GM18951 (cell line): ENCODE measurements at regions not wholly inside any gene's neighbourhood (a gene's known extent, or its start where the extent isn't known, plus 50 kb on each side); places are given as distances from the start of the nearest gene placed in this dataset.

Experiments used
- POLR2A ChIP-seq: IDR thresholded peaks from 4 replicates; pipeline ENCODE4 v1.6.1; 2011; ENCODE audit warnings: mild to moderate bottlenecking; ENCODE audit not compliant: insufficient read length, insufficient read depth; ENCODE audit errors: extremely low read depth
- in situ Hi-C: fragments of 300-500 bp; cut with MboI; formaldehyde crosslinking; loops from one replicate; pipeline ENCODE4 v1.12.0; 2022; ENCODE audit warnings: low sequenced_read_pairs, mixed read lengths, inconsistent platforms; ENCODE audit not compliant: unreplicated experiment

DNA sequence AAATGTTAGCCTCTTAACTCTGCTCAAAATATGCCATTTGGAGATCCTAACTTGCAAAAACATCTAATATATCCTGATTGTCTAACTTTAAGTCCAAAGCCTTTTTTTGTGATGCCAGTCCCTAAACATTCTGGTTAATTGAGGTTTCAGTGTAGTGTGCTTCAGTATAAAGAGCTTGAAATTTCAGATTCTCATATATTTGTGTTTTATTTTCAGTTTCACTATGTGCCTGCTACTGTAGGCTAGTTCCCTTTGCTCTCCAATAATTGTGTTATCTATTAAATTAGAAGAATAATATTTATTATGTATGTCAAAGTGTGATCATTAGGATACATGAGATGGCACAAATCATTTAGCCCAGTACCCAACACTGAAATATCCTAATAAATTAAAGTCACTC lies 1361.2 kb downstream of the XPNPEP1 start:
- no peak for TF ChIP-seq POLR2A
- in situ Hi-C loops, result no loop called here

DNA sequence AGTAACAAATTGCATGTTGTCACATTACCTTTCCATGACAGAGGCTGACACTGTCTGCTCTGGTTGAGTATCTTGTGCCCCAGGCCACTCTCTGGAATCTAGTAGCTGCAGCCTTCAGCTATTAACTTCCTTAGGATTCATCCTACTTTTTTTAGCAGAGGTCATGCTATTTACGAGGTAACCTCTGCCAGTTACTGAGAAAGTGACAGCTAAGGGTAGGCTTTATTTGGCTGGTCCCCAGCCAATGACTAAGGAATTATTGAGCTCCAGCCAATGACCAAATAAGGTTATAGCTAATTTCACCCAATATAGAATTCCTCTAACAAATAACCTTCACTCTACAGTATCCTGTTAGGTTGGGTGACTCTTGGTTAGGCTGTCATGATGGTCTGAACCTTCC lies 1361.7 kb downstream of the XPNPEP1 start:
- in situ Hi-C loops, result no loop called here
- TF ChIP-seq POLR2A, result no peak

DNA sequence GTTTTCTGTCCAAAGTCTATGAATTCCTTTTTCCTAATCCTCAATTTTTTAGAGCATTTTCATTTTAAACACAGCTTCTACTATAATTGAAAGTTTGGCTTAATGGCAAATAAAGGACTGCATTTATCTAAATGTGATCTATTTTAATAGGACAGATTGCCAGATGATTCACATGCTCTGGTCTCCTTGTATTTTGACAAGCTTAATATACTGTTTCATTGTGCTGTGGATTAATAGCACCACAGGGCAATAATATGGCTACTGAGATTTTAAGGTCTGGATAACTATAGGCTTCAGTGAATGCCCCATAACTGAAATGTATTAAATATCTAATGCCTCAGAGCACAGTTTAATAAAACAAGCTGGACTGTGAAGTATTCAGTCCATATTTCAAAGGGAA lies 1362.8 kb downstream of the XPNPEP1 start:
- TF ChIP-seq POLR2A, result no peak
- in situ Hi-C loops, result no loop called here

DNA sequence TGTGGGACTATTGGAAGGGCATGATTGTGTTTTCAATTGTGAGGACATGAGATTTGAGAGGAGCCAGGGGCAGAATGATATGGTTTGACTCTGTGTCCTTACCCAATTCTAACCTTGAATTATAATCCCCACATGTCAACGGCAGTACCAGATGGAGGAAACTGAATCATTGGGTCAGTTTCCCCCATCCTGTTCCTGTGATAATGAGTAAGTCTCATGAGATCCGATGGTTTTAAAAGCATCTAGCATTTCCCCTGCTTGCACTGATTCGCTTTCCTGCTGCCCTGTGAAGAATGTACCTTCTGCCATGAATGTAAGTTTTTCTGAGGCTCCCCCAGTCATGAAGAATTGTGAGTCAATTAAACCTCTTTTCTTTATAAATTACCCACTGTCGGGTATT lies 1367.1 kb downstream of the XPNPEP1 start:
- in situ Hi-C loops, result no loop called here
- no peak for TF ChIP-seq POLR2A

DNA sequence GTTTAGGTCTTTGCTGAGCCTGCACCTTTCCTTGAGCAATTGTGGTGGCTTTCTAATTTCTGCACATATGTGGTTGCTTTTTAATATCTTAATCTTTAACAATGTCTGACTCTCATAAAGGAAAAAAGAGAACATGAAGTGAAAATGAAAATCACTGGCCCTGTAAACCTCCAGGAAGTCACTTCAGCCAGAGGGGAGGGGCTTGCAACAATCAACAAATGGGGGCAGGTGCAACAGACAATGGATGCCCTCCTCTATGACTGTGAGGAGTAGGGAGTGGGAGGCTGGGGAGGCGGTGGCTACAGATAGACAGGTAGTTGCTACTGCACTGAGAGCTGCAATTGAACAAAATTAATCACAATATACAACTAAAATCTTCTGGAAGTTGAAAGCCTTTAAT lies 1377.4 kb downstream of the XPNPEP1 start:
- in situ Hi-C loops, result no loop called here
- TF ChIP-seq POLR2A, result no peak

DNA sequence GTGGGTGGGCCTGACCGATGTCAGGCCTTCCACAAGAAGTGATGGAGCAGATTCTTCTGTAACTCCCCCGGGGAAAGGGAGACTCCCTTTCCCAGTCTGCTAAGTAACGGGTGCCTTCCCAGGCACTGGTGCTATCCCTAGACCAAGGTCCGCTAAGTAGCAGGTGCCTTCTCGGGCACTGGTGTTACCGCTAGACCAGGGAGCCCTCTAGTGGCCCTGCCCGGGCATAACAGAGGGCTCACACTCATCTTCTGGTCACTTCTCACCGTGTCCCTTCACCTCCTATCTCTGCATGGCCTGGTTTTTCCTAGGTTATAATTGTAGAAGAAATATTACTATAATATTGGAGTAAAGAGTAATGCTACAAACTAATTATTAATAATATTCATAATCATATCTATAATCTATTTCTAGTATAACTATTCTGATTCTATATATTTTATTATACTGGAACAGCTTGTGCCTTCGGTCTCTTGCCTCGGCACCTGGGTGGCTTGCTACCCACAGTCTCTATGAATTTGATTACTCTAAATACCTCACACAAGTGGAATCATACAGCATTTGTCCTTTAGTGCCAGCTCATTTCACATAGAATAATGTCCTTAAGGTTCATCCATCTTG lies 1378.7 kb downstream of the XPNPEP1 start:
- TF ChIP-seq POLR2A, result no peak
- in situ Hi-C loops, result no loop called here

DNA sequence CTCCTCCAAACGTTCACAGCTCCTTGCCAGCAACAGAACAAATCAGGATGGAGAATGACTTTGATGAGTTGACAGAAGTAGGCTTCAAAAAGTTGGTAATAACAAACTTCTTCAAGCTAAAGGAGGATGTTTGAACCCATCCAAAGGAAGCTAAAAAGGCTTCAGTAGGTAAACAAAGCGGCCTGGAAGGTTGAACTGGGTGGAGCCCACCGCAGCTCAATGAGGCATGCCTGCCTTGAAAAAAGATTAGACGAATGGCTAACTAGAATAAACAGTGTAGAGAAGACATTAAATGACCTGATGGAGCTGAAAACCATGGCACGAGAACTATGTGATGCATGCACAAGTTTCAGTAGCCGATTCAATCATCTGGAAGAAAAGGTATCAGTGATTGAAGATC lies 1369.0 kb upstream of the SORCS1 start:
- in situ Hi-C loops, result loop anchor here (10.0 kb wide), 1 partner anchor 981 kb away; no protein-coding TSS in a partner anchor

DNA sequence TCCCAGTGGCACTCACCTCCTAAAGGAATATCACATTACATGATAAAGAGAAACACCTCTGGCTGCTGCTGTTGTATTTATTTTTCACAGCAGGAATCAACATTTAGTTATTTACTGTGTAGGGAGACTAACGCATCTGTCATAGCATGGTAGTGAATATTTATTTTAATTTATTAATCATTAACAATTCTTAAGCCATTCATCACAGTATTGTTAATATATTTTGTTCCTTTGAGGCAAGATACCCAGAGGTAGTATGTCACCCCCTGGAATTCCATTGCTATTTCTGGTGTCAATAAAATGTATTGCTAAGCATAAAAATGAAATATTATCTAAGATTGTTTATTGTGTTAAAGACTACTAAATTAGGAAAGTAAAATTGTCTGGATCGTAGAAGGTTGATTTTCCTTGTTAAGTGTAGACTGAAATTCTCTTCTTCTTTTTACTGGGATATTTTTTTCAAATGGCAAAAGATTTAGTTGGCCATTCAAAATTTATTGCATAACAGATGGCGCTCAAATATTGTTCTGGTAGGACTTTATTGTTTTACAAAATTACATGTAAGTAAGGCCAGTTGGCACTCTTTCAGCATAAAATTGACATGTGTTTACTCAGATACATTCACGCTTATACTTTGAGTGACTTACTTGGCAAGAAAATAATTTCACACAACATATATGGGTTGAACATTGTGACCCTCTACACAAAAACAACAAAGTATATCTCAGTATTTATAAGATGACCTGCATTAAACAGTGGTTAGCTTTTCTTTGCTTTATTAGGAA lies 1358.7 kb upstream of the SORCS1 start:
- in situ Hi-C loops, result no loop called here
- no peak for TF ChIP-seq POLR2A

DNA sequence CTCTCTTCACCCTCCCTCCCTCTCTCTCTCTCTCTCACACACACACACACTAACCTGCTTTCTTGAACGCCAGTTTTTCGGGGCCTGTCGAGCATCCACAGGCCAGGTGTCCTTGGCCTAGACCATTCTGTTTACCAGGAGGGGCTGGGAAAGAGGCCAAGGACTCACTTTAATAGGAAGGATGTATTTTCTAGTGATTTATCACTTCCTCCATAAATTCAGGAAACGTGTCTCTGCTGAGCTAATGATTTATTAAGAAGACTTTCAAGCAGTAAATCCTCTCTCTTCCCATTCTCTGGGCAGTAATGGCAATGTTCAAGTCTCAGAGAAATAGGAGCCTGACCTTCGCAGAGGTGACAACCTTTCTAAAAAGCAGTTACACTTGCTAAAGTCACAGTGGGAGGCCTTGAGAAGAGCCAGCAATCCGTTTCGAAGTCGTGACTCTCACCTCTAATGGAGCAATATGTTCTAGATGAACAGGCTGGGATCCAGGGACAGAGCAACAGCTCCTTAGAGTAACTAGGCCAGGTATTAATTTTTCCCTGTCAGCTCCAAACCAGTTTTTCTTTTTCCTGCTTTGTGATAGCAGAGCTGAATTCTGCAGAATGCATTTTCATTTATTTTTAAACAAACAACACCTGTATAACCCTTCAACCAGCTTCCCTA lies 1357.5 kb upstream of the SORCS1 start:
- no peak for TF ChIP-seq POLR2A
- in situ Hi-C loops, result no loop called here

DNA sequence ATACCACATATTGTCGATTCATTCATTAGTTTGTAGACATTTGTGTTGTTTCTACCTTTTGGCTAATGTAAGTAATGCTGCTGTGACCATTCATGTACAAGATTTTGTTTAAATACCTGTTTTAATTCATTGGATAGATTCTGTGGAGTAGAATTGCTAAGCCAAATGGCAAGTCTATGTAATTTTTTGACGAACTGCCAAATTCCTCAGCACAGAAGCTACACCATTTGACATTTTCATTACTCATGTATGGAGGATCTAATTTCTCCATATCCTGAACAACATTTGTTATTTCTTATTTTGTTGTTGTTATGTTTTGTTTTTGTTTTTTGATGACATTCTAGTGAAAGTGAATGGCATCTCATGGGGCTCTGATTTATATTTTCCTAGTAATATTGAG lies 1351.3 kb upstream of the SORCS1 start:
- in situ Hi-C loops, result no loop called here
- TF ChIP-seq POLR2A, result no peak

DNA sequence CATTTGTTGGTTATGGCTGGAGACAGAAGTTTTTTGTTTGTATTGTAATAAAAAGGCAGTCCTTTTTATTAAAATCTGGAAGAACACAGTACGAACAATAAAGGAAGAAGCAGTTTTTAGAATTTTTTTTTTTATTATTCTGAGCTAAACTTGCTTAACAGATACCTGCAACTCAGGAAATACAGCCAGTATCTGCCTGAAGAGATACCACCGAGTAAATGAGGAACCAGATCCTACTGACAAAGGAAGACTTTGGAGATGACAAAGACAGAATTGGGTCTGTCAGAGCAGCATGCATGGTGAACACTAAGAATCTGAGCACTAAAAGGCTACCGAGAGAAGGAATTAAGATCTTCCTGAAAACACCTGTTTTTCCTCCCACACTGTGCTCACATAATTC lies 1335.9 kb upstream of the SORCS1 start:
- TF ChIP-seq POLR2A, result no peak
- in situ Hi-C loops, result no loop called here

DNA sequence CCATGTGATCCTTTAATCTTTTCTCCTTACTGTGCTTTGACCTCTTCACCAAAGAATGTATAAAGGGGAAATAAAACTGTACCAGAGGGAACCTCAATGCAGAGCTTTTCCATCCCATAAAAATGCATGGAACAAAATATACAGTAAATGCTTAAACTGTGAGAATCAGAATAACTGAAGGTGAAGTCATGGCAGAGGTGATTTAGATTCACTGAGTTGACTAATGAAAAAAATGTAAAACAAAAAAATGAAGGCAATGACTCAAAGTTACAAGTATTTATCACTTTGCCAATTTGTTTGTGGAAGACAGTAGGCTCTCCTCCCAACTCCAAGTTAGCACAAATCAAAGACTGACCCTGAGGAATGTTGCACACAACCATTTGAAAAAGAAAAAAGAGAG lies 1331.6 kb upstream of the SORCS1 start:
- in situ Hi-C loops, result no loop called here
- no peak for TF ChIP-seq POLR2A

DNA sequence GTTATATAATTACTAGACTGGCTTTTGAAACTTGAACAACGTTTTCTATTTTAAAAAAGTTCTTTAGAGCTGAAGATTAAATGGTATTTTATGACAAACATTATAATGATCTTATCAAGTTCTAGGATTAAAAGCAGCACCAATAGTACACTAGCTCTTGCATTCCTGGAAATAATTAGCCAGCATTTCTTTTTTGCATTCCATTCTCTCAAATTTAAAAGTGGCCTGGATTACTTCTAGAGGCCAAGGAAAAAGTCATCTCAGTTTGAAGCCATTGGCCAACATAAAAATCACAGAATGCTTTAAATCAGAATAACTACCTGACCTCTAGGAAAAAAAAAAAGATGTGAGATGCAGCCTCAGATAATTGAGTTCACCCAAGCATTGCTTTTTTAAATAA lies 1326.4 kb upstream of the SORCS1 start:
- TF ChIP-seq POLR2A, result no peak
- in situ Hi-C loops, result no loop called here

DNA sequence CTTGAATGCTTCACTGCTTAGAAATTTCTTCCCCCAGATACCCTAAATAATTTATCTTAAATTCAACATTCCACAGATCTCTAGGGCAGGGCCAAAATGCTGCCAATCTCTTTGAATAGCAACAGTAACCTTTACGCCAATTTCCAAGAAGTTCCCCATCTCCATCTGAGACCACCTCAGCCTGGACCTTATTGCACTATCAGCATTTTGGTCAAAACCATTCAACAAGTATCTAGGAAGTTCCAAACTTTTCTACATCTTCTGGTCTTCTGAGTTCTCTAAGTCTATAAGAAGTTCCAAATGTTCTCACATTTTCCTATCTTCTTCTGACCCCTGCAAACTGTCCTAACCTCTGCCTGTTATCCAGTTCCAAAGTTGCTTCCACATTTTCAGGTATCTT lies 1306.9 kb upstream of the SORCS1 start:
- TF ChIP-seq POLR2A, result no peak
- in situ Hi-C loops, result no loop called here
